ENCODE measurements at regions not wholly inside any gene's neighbourhood (a gene's known extent, or its start where the extent isn't known, plus 50 kb on each side); places are given as distances from the start of the nearest gene placed in this dataset.

GRCh38 chr22:46088541-46089311 lies 61.6 kb upstream of the PPARA start:
- TF ChIP-seq JUNB (IDR thresholded peaks at IDR 0.05; ENCODE audit: unreplicated experiment) (no peak), CREB1 (CRISPR knock-in tag; IDR thresholded peaks at IDR 0.05; ENCODE audit: low read depth) (no peak), STAT1 (IDR thresholded peaks at IDR 0.05; ENCODE audit: unreplicated experiment) (no peak), ZNF462 (CRISPR knock-in tag; IDR thresholded peaks at IDR 0.05) (no peak), ZNF114 (CRISPR knock-in tag; IDR thresholded peaks at IDR 0.05) (no peak), EZH2phosphoT487 (IDR thresholded peaks at IDR 0.05; ENCODE audit: unreplicated experiment) (no peak), ZNF331 (CRISPR knock-in tag; IDR thresholded peaks at IDR 0.05; ENCODE audit: low read depth) (no peak), POLR2AphosphoS5 (IDR thresholded peaks at IDR 0.05; ENCODE audit: low read depth) (no peak), REST (IDR thresholded peaks at IDR 0.05; ENCODE audit: unreplicated experiment) (no peak), NANOG (IDR thresholded peaks at IDR 0.05; ENCODE audit: borderline replicate concordance) (no peak), EZH2 (IDR thresholded peaks at IDR 0.05; ENCODE audit: low read depth, unreplicated experiment) (no peak)
- TF ChIP-seq, protein P1, sequence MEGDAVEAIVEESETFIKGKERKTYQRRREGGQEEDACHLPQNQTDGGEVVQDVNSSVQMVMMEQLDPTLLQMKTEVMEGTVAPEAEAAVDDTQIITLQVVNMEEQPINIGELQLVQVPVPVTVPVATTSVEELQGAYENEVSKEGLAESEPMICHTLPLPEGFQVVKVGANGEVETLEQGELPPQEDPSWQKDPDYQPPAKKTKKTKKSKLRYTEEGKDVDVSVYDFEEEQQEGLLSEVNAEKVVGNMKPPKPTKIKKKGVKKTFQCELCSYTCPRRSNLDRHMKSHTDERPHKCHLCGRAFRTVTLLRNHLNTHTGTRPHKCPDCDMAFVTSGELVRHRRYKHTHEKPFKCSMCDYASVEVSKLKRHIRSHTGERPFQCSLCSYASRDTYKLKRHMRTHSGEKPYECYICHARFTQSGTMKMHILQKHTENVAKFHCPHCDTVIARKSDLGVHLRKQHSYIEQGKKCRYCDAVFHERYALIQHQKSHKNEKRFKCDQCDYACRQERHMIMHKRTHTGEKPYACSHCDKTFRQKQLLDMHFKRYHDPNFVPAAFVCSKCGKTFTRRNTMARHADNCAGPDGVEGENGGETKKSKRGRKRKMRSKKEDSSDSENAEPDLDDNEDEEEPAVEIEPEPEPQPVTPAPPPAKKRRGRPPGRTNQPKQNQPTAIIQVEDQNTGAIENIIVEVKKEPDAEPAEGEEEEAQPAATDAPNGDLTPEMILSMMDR (conservative IDR thresholded peaks at IDR 0.05; ENCODE audit: low read depth in 2 of 2): no peak
- TF ChIP-seq, protein P2, sequence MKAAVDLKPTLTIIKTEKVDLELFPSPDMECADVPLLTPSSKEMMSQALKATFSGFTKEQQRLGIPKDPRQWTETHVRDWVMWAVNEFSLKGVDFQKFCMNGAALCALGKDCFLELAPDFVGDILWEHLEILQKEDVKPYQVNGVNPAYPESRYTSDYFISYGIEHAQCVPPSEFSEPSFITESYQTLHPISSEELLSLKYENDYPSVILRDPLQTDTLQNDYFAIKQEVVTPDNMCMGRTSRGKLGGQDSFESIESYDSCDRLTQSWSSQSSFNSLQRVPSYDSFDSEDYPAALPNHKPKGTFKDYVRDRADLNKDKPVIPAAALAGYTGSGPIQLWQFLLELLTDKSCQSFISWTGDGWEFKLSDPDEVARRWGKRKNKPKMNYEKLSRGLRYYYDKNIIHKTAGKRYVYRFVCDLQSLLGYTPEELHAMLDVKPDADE (IDR thresholded peaks at IDR 0.05): no peak
- Mint-ChIP-seq H3K27ac (no peak overlapping the region), H3K27me3 (ENCODE audit: insufficient read depth, low read depth, poor library complexity) (peaks cover 8% of the 10 kb centered on the region), H3K9me3 (peaks cover 2% of the 10 kb centered on the region; the same call in 1 of the 3 replicates), H3K4me1 (no peaks in the 10 kb centered on the region; the same call in 2 of the 3 replicates), H3K4me3 (no peak overlapping the region), H3K36me3 (ENCODE audit: low read depth) (no peaks in the 10 kb centered on the region; the same call in 2 of the 3 replicates)
- ATAC-seq (no peak), DNase-seq (ENCODE audit: low spot score) (no peak)
- Histone ChIP-seq H3K4me1 (ENCODE audit: insufficient read depth) (no peaks in the 10 kb centered on the region), H3K79me2 (replicated peaks; ENCODE audit: insufficient read depth) (peaks cover 7% of the 10 kb centered on the region), H3K9me2 (ENCODE audit: insufficient read depth) (no peaks in the 10 kb centered on the region), H4K20me1 (replicated peaks; ENCODE audit: insufficient read depth) (no peaks in the 10 kb centered on the region), H3K27ac (ENCODE audit: low read depth) (no peak overlapping the region), H3K4me2 (no peak overlapping the region), H3K27me3 (ENCODE audit: insufficient read depth) (no peaks in the 10 kb centered on the region), H3F3A (replicated peaks; ENCODE audit: low read depth) (no peaks in the 10 kb centered on the region), H3K36me3 (ENCODE audit: insufficient read depth) (no peaks in the 10 kb centered on the region), H2AFZ (no peak overlapping the region), H3K4me3 (no peak overlapping the region)

Measured in GM23338 (cell line).